Osteocyte (in vitro differentiated cells): ENCODE measurements at regions not wholly inside any gene's neighbourhood (a gene's known extent, or its start where the extent isn't known, plus 50 kb on each side); places are given as distances from the start of the nearest gene placed in this dataset.
A peak's percentile ranks its signal among the peaks of the same experiment; 100 is the strongest.

Experiments used
- DNase-seq: peaks from one replicate; pipeline ENCODE4 v3.0.0; 2021; ENCODE audit warnings: mixed read lengths; ENCODE audit not compliant: unreplicated experiment; ENCODE audit errors: extremely low spot score
- H3K27ac Mint-ChIP-seq: one replicate; pipeline ENCODE4 v1.8.0; 2021; ENCODE audit warnings: mild to moderate bottlenecking, mixed read lengths; ENCODE audit not compliant: unreplicated experiment
- H3K27me3 Mint-ChIP-seq: one replicate; pipeline ENCODE4 v1.8.0; 2021; ENCODE audit warnings: mixed read lengths; ENCODE audit not compliant: unreplicated experiment
- H3K36me3 Mint-ChIP-seq: one replicate; pipeline ENCODE4 v1.8.0; 2021; ENCODE audit warnings: mixed read lengths; ENCODE audit not compliant: unreplicated experiment
- H3K4me1 Mint-ChIP-seq: one replicate; pipeline ENCODE4 v1.8.0; 2021; ENCODE audit warnings: mixed read lengths; ENCODE audit not compliant: unreplicated experiment
- H3K4me3 Mint-ChIP-seq: one replicate; pipeline ENCODE4 v1.8.0; 2021; ENCODE audit warnings: mild to moderate bottlenecking, moderate library complexity, mixed read lengths; ENCODE audit not compliant: unreplicated experiment
- H3K9me3 Mint-ChIP-seq: one replicate; pipeline ENCODE4 v1.8.0; 2021; ENCODE audit warnings: mixed read lengths; ENCODE audit not compliant: unreplicated experiment
- CTCF ChIP-seq: fragments of 200-600 bp; sonication (generic); IDR thresholded peaks from 2 replicates; pipeline ENCODE4 v1.5.0; 2021; ENCODE audit warnings: antibody characterized with exemption, mild to moderate bottlenecking, moderate library complexity

- no peaks in the 10 kb centered on the region for H3K9me3 Mint-ChIP-seq
- H3K27ac Mint-ChIP-seq = no peak overlapping the region
- peaks cover 1% of the 10 kb centered on the region for H3K27me3 Mint-ChIP-seq
- no peaks in the 10 kb centered on the region for H3K36me3 Mint-ChIP-seq
- H3K4me1 Mint-ChIP-seq = peaks cover 3% of the 10 kb centered on the region
- DNase-seq = no peak
- TF ChIP-seq CTCF = no peak
- H3K4me3 Mint-ChIP-seq = no peak overlapping the region
Observed at GRCh38 chr18:60543646-60544045, 171.1 kb upstream of the MC4R start.

GRCh38 chr18:60549338-60549960 is 176.9 kb upstream of the MC4R start:
- H3K4me3 Mint-ChIP-seq = no peak overlapping the region
- peak; percentile 86 for TF ChIP-seq CTCF
- H3K9me3 Mint-ChIP-seq = no peaks in the 10 kb centered on the region
- H3K27ac Mint-ChIP-seq = no peak overlapping the region
- no peaks in the 10 kb centered on the region for H3K36me3 Mint-ChIP-seq
- no peak for DNase-seq
- H3K27me3 Mint-ChIP-seq = peaks cover 6% of the 10 kb centered on the region
- H3K4me1 Mint-ChIP-seq = peaks cover 3% of the 10 kb centered on the region

- Mint-ChIP-seq H3K27me3 (peaks cover 25% of the 10 kb centered on the region), H3K4me1 (no peaks in the 10 kb centered on the region), H3K27ac (no peak overlapping the region), H3K9me3 (no peaks in the 10 kb centered on the region), H3K36me3 (no peaks in the 10 kb centered on the region), H3K4me3 (no peak overlapping the region)
- no peak for DNase-seq
- TF ChIP-seq CTCF = no peak
Observed at GRCh38 chr18:60552948-60553347, 180.4 kb upstream of the MC4R start.

DNA sequence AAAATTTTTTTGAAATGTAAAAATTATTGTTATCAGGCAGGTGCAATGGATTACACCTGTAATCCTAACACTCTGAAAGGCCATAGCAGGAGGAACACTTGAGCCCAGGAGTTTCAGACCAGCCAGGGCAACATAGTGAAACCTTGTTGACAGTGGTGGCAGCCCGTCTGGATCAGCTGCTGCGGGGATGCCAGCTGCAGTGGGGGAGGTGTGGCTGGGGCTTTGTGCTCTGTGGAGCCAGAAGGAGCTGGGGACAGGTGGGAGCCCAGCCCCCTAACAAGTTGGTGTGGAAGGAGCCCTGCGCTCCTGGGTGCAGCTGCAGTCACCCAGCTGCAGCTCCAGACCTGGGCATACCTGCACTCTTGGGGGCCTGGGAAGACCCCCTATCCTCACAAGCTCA is 182.4 kb upstream of the MC4R start:
- Mint-ChIP-seq H3K4me3 (no peak overlapping the region), H3K27ac (no peak overlapping the region), H3K4me1 (no peaks in the 10 kb centered on the region), H3K27me3 (peaks cover 33% of the 10 kb centered on the region), H3K9me3 (no peaks in the 10 kb centered on the region), H3K36me3 (no peaks in the 10 kb centered on the region)
- DNase-seq = no peak
- TF ChIP-seq CTCF = no peak

DNA sequence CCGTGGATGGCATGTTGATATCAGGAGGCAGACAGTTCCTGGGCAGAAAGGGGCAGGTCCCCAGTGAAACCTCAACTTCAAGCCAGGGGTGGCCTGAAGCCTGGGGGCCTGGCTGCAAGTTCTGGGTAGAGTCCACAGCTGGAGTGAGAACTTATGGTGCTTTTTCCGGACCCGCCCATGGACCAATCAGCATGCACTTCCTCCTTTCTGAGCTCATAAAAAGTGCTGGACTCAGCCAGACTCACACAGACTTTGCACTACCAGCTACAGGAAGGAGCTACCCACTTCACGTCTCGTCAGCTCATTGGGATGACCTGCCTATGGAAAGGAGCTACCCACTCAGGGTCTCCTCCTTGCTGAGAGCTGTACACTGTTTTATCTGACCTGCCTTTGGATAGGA is 183.1 kb upstream of the MC4R start:
- no peak for DNase-seq
- TF ChIP-seq CTCF = no peak
- no peak overlapping the region for H3K4me3 Mint-ChIP-seq
- H3K4me1 Mint-ChIP-seq = no peaks in the 10 kb centered on the region
- no peaks in the 10 kb centered on the region for H3K9me3 Mint-ChIP-seq
- H3K27ac Mint-ChIP-seq = no peak overlapping the region
- peaks cover 35% of the 10 kb centered on the region for H3K27me3 Mint-ChIP-seq
- H3K36me3 Mint-ChIP-seq = no peaks in the 10 kb centered on the region
